ENCODE measurements at regions not wholly inside any gene's neighbourhood (a gene's known extent, or its start where the extent isn't known, plus 50 kb on each side); places are given as distances from the start of the nearest gene placed in this dataset.
A peak's percentile ranks its signal among the peaks of the same experiment; 100 is the strongest.

DNA sequence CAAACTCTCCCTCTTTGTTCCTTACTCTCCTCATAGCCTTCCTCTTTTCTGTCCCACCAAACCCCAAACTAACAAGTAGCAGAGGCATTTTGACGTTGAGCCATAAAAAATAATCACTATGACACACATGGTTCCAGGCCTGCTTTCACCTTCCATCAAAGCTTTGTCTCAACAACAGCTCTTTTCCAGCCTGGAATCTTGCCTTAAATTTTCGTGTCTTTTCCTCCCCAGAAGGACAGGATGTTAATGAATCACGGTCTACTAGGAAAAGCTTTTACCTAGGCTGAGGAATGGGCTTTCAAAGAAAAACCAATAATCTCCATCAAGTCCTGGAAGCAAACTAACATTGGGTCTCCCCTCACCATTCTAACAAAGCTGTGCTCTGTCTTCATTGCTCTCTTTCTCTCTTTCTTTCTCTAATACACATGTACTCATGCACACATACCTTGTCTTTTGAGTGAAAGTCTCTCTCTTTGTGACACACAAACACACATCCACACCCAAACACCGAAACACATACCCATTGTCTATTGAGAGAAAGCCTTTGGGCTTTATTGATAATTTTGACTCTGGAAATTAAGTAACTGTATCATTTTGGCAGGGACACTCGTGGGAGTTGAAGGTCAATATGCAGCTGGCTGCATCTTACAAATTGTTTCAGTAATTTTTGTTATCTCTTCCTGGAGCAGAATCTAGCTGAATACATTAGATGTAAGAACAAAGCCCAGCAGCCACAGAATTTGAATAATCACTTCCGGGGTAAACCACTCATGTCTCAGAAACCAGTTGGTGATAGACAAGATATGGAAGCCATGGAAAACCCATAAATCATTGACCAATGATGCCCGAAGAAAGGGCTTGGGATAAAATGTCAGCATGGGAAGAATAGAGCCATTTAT is 107.4 kb upstream of the SLC4A7 start:
- Histone ChIP-seq H3K79me2 (ENCODE audit: low read length) (no peaks in the 10 kb centered on the region), H2AFZ (ENCODE audit: low read depth, low read length) (peak overlapping the region; percentile 16; the same call in 1 of the 2 replicates), H3K4me2 (ENCODE audit: low read length) (peak overlapping the region; percentile 38), H3K27me3 (ENCODE audit: low read depth, low read length) (no peaks in the 10 kb centered on the region), H3K27ac (ENCODE audit: low read length) (0 out of 2 replicates have a peak overlapping the region, but pooled peaks have one; percentile 2), H3K9me3 (ENCODE audit: insufficient read depth, low read length) (no peaks in the 10 kb centered on the region), H3K4me1 (ENCODE audit: low read length) (peaks cover 48% of the 10 kb centered on the region), H3K36me3 (replicated peaks; ENCODE audit: low read depth, low read length) (no peaks in the 10 kb centered on the region), H3K9ac (ENCODE audit: low read length) (no peak overlapping the region), H4K20me1 (ENCODE audit: insufficient read depth, low read length) (no peaks in the 10 kb centered on the region), H3K4me3 (ENCODE audit: low read length) (no peak overlapping the region)
- TF ChIP-seq CTCF (IDR thresholded peaks at IDR 0.05; ENCODE audit: low read depth, low read length) (no peak), EZH2phosphoT487 (IDR thresholded peaks at IDR 0.05; ENCODE audit: low read depth) (no peak)

DNA sequence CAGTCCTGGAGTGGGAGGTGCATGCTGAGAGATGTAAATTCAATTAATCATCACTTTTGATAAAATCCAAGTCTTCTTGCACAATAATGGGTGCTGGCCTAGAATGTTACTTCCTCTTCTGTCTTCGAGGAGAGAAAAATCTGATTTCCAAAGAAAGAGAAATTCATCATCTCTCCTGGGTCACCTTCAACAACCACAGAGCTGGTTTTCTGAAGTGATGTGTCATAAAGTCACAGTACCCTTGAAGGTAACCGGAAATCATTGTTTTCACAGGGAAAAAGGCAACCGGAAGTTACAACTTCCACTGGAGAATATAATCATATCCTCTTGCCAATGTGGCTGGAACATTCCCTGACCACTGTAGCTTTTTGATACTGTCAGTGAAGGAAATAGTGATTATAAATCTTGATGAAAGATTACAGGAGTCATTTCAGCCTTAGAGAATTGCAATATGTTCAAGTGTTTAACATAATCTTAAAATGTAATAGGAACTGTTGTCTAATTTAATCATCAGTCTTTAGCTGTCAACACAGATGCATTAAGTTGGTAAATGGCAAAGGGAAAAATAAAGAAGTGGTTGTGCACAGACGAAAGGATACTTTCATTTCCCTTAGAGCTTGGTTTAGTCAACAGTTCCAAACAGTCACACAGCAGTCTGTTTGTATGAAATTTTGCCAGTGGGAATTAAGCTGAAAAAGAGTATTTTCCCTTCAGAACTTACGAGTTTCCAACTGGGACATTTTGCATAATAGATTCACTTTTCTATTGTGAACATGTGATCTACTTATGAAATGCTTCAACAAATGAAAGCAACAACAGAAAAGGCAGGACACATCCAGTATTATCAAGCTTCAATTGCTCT is 106.5 kb upstream of the SLC4A7 start:
- Histone ChIP-seq H3K4me2 (ENCODE audit: low read length) (peak overlapping the region; percentile 38), H2AFZ (ENCODE audit: low read depth, low read length) (peak overlapping the region; percentile 16; the same call in 1 of the 2 replicates), H3K27ac (ENCODE audit: low read length) (no peak overlapping the region), H4K20me1 (ENCODE audit: insufficient read depth, low read length) (no peaks in the 10 kb centered on the region), H3K9ac (ENCODE audit: low read length) (no peak overlapping the region), H3K9me3 (ENCODE audit: insufficient read depth, low read length) (no peaks in the 10 kb centered on the region), H3K79me2 (ENCODE audit: low read length) (no peaks in the 10 kb centered on the region), H3K27me3 (ENCODE audit: low read depth, low read length) (no peaks in the 10 kb centered on the region), H3K4me3 (ENCODE audit: low read length) (peak overlapping the region; percentile 2; the same call in 1 of the 2 replicates), H3K36me3 (replicated peaks; ENCODE audit: low read depth, low read length) (no peaks in the 10 kb centered on the region), H3K4me1 (ENCODE audit: low read length) (peaks cover 40% of the 10 kb centered on the region)
- TF ChIP-seq CTCF (IDR thresholded peaks at IDR 0.05; ENCODE audit: low read depth, low read length) (no peak), EZH2phosphoT487 (IDR thresholded peaks at IDR 0.05; ENCODE audit: low read depth) (no peak)

DNA sequence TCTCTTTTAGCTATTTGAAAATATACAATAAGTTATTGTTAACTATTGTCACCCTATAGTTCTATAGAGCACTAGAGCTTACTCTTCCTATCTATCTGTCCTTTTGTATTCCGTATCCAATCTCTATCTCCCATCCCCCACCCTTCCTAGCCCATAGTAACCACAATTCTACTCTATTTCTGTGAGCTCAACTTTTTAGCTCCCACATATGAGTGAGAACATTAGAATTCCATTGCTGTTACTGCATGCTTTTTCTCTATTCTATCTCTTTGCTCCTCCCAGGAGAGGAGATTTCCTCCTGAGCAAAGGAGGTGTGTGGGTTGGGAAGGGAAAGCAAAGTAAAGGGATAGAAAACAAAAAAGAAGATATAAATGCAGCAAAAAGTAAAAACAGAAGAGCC is 105.6 kb upstream of the SLC4A7 start:
- Histone ChIP-seq H3K9me3 (ENCODE audit: insufficient read depth, low read length) (no peaks in the 10 kb centered on the region), H3K27me3 (ENCODE audit: low read depth, low read length) (no peaks in the 10 kb centered on the region), H3K4me1 (ENCODE audit: low read length) (peaks cover 37% of the 10 kb centered on the region), H3K4me3 (ENCODE audit: low read length) (no peak overlapping the region), H3K79me2 (ENCODE audit: low read length) (no peaks in the 10 kb centered on the region), H3K36me3 (replicated peaks; ENCODE audit: low read depth, low read length) (no peaks in the 10 kb centered on the region), H3K27ac (ENCODE audit: low read length) (no peak overlapping the region), H2AFZ (ENCODE audit: low read depth, low read length) (no peak overlapping the region), H3K9ac (ENCODE audit: low read length) (no peak overlapping the region), H3K4me2 (ENCODE audit: low read length) (no peak overlapping the region), H4K20me1 (ENCODE audit: insufficient read depth, low read length) (no peaks in the 10 kb centered on the region)
- TF ChIP-seq CTCF (IDR thresholded peaks at IDR 0.05; ENCODE audit: low read depth, low read length): no peak
- TF ChIP-seq EZH2phosphoT487 (IDR thresholded peaks at IDR 0.05; ENCODE audit: low read depth): no peak

GRCh38 chr3:27585429-27585828 is 101.2 kb upstream of the SLC4A7 start:
- no peak overlapping the region for H3K27ac ChIP-seq (ENCODE audit: low read length)
- no peaks in the 10 kb centered on the region for H4K20me1 ChIP-seq (ENCODE audit: insufficient read depth, low read length)

More at GRCh38 chr3:27585429-27585828, 101.2 kb upstream of the SLC4A7 start:
- Histone ChIP-seq H3K9me3 (ENCODE audit: insufficient read depth, low read length) (no peaks in the 10 kb centered on the region), H3K36me3 (replicated peaks; ENCODE audit: low read depth, low read length) (no peaks in the 10 kb centered on the region), H3K9ac (ENCODE audit: low read length) (no peak overlapping the region), H3K4me3 (ENCODE audit: low read length) (no peak overlapping the region), H3K79me2 (ENCODE audit: low read length) (no peaks in the 10 kb centered on the region), H3K4me1 (ENCODE audit: low read length) (peaks cover 12% of the 10 kb centered on the region), H3K4me2 (ENCODE audit: low read length) (no peak overlapping the region), H2AFZ (ENCODE audit: low read depth, low read length) (no peak overlapping the region), H3K27me3 (ENCODE audit: low read depth, low read length) (no peaks in the 10 kb centered on the region)
- TF ChIP-seq CTCF (IDR thresholded peaks at IDR 0.05; ENCODE audit: low read depth, low read length) (no peak), EZH2phosphoT487 (IDR thresholded peaks at IDR 0.05; ENCODE audit: low read depth) (no peak)

Measured in OCI-LY3 (cell line).